ENCODE measurements at regions not wholly inside any gene's neighbourhood (a gene's known extent, or its start where the extent isn't known, plus 50 kb on each side); places are given as distances from the start of the nearest gene placed in this dataset.
"Not testable (repeated sequence)": the region's sequence is repeated elsewhere in the genome, so short reads cannot be mapped to it uniquely, and the experiment has no call there.

GRCh38 chr7:66450814-66451213 lies 177.9 kb upstream of the KCTD7 start:
- TF ChIP-seq YY1 (IDR thresholded peaks at IDR 0.05; ENCODE audit: insufficient read depth, insufficient read length); SUZ12 (IDR thresholded peaks at IDR 0.05; ENCODE audit: extremely low read depth, insufficient read depth, insufficient read length): not testable (repeated sequence)
